GM18498 (cell line): ENCODE measurements at regions not wholly inside any gene's neighbourhood (a gene's known extent, or its start where the extent isn't known, plus 50 kb on each side); places are given as distances from the start of the nearest gene placed in this dataset.

Experiments used
- ATAC-seq: cut with Tn5 transposase; IDR thresholded peaks from one replicate; pipeline ENCODE4 v1.9.1; 2021; ENCODE audit warnings: mild to moderate bottlenecking, moderate library complexity; ENCODE audit not compliant: unreplicated experiment

DNA sequence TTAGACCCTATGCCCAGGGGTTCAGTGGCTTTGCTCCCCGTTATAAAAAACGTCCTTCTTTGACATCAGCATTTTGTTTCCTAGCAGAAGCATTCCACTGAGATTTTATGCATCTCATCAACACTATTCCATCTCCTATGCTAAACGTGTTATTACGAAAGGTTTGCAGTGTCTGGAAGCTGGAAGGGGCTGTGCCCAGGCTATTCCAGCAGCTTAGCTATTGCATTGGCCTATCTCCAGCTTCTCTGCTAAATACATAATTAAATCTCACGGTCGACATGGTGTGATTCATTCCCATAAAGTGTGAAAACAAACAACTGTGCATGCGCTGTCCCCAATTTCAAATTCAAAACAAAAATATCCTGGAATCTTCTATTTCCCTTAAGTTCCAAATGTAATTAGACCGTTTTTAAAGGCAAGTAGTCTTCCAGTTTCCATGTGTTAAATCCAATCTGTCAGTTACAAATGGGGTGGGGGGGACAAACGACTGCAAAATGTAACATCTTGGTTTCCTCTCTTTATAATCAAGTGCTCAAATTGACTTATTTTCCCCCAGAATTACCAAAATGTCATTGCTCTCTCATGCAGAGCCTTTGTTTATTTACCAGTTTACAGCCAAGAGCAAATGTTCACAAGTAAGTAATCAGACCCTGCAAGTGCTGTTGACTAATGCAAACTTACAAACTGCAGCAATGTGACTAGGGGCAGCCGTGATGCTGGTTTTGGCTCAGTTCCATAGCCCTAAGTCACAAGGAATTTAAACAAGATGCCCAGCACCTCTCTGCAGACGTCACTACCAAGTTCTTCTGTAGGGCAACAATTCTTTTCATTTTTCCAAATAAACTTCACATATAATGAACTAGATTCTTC is 212.3 kb upstream of the RORB start:
- no peak for ATAC-seq

DNA sequence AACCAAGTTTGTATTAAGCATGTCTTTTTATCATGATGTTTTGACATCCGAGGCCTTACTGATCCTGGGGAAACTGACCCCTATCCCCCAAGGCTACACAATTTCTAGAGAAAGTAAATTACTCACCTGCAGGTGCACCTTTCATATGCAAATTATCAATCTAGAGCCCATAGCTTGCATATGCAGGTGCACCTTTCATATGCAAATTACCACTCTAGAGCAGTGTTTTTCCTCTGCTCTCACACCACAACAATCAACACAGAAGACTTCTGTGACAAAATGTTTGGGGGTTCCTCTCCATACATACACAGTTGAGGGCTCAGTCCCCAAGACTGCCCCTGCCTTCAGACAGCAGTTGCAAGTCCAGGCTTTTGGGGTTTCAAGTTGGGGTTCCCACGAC is 203.7 kb upstream of the RORB start:
- ATAC-seq, result no peak

DNA sequence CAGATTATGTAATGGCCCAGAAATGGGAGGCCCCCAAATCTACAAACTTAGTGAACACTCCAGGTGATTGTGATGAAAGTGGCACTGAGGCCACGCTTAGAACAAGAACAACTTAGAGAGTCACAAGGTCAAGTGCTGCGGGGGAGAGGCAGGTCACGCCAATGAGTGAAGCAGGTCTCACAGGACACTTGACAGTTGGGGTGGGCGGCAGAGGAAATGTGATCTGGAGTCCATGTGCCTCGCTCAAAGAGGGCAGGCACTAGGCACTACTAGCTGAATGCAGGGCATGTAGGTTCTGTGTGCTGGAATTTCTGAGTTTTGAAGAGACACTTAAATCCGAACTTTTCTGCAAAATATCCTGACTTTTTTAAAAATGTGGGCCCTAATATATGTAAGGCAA is 193.2 kb upstream of the RORB start:
- ATAC-seq, result no peak

DNA sequence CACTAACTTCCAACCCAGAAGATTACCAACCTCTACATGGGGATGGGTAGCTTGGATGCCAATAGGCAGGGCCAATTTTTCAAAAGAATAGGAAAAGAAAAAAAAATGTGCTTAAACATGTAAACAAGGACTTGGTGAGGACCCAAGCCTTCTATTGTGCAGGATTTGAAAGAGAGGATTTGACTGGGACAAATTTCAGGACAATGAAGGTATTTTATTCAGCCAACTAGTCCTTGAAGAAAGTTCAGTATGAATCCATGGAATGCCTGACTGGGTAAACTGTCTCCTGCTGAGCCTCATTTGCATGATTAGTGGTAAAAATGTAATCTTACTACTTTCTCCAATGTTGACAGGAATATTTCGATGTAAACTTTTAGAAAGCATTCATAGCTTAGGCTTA is 192.5 kb upstream of the RORB start:
- ATAC-seq, result no peak

DNA sequence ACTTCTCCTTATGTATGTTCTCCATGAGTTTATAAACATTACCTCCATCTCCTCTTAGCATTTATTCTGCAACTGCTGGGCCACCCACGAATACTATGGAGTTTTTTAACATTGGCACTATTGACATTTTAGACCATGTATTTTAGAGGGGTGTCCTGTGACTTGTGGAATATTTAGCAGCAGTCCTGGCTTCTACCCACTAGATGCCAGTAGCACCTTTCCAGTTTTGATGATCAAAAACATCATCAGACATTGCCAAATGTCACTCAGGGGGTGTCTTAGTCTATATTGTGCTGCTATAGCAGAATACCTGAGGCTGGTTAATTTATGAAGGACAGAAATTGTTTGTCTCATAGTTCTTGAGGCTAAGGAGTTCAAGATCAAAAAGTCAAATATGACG is 187.5 kb upstream of the RORB start:
- ATAC-seq, result no peak

DNA sequence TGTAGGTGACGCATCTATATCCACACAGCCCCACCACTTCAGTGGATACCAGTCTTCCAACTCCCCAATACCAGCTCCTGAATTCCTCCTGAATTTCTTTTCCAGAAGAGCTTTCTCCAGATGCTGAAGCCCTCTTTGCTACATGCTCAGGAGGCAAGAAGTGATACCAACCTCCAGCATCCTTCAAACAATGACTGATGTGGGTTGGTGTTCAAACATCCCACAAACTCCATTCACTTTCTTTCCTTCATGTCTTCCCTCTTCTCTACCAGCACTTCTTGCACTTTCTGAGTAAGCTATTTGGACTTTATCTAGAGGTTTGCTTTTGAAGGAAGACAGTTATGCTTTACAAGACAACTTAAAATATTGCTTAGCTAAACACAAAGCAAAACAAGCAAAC is 179.9 kb upstream of the RORB start:
- ATAC-seq, result no peak

DNA sequence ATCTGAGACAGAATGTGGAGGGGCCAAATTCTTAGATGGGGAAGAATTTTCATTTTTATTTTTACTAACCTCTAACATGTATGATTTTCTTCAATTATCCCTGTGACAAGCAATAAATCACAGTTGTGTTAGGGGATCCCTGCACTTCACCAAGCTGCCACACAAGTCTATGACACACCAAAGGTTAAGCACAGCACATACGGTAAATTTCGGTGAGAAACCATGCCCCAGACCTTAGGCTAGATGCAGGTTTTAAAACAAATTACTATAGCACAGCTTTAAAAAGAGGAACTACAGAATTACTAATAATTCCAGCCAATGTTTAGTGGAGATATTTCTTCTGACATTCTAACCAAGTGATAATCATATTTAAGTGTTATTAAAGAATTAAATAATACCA is 175.7 kb upstream of the RORB start:
- ATAC-seq, result no peak

DNA sequence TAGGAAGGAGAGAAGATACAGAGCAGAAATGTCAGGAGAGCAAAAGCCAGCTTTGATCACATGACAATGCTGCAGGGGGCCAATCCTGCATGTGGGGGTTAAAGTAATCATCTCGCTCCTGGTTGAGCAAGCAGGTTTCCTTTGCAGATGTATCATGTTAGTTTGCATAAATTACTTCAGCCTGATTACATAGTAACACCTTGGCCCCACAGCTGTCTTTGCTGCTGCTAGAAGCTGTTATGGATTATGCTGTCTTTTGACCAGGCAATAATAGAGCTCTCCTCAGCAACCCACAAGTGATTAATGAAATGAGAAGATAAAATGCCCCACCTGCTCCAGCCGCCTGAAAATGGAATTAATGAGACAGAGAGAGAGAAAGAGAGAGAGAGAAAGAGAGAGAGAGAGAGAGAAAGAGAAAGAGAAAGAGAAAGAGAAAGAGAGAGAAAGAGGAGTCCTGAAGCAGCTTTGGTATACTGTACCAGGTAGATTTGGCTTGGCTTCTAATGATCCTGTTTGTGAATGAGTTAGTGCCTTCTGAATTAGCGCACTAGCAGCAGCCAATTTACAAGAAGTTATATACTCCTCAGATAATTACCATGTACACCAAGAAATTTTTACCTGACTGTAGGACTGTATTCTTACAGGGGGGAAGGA is 174.3 kb upstream of the RORB start:
- no peak for ATAC-seq

DNA sequence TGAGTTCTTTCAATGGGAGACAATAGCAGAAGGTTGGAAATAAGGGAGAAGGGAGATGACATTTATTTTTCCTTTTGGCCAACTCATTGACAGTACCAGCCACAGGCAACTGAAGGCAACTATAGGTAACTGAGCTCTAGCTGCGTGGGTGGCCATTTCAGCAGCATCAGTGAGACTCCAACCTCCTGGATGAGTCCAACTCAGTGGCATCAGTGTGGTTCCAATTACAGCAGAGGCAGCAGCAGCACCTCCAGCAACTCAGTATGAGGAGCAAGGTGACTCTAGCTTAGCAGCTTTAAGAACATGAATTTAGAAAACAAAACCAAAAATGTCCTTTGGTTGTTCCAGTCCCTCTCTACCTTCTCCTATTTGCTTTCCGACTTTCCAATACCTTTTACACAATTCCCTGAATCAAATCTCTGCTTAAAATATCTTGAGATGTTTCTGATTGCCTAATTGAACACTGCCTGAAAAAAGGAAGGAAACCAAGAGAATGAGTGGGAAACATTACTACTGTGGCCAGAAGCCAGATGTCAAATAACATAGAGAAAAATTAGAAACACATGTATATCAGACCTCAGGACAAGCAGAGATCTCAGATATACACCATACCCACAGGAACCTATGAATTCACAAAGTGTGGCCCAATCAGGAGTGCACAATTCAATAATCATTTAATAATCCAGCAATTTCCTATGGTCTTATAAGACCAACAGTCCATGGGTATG is 166.5 kb upstream of the RORB start:
- no peak for ATAC-seq

DNA sequence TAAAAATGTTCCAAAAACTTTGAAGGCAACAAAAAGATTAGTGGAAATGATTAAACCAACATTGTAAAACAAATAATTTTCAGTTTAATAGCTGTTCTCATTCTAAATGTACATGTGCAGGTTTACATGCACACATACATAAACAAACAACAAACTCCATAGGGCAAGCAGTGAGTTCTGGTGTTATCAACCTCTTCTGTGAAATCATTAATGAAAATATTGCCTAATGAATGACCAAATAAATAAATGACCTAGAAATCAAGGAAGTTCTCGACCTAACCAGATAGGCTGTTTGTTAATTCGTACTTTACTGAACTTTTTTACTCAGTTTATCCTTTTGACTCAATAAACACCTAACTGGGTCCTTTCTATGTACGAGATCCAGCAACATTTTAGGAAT is 165.5 kb upstream of the RORB start:
- no peak for ATAC-seq

DNA sequence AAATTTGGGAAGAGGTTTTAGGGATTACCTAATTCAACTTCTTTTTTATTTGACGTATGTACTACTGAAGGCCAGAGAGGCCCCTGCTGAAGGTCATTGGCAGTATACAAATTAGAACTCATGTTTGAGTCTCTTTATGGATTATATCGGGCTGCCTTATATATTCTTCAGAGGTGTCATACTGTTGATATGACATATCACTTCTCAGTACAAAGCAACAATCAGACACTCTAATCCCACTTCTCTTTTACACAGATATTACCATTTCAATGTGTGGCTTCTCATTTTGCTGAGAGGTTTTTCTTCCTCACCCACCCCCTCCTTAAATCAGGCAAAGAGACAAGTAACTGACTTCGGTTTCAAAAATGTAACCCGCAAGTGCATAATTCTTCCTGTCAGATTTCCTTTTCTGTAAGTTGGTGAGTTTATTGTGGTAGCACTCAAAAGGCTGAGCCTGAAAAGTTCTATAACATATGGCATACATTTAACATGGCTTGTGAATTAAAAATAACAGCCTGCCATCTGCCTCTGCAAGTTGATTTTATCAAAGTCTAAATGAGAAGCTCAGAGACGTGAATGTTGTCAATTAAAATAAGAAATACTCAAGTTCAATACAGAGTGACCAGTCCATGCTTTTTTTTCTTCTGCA is 163.6 kb upstream of the RORB start:
- ATAC-seq, result no peak

DNA sequence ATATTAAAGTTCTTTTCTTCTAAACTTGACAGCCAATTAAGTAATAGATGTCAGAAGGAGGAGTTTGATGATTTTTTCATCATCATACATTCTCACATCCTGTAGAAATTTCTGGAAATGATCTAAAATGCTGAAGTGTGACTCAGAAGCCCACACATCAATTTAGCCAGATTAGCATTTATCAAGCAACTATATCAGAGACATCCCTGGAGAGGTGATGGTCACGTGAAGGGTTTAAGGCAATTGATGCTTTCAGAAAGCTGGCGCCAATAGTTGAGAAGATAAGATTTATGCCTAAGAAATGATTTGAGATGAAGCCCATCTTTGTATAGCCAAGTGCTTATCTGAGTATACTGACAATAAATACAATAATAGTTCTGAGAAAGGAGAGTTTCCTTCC is 162.9 kb upstream of the RORB start:
- ATAC-seq, result no peak

DNA sequence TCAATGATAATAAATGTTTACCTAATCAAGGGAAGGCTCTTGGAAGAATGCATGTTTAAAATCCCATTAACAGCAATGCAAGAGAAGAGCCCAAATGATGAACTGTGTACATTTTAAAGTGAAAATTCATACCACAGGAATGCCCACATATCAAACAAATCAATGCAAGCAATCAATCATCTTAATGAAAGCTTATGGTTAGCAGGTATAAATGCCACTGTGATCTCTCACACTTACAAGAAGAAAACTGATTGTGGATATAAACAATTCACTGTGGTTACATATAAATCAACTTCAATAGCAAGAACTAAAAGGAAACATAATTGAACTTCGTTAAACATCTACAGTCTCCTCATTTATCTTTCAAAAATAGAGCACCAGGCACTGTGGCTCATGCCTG is 161.0 kb upstream of the RORB start:
- no peak for ATAC-seq

DNA sequence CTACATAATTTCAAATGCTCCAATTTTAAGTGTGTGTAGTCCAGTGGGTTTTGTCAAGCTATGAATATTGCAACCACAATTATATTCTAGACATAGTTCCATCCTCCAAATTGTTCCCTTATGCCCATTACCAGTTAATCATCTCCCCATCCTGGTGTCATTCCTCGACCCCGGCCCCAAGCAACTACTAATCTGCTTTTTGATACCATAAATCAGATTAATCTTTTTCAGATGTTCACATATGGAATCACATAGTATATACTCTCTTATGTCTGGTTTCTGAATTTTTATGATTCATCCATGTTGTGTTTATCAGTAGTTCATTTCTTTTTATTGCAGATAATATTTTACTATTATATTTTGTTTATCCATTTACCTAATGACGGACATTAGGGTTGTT is 148.4 kb upstream of the RORB start:
- ATAC-seq, result no peak

DNA sequence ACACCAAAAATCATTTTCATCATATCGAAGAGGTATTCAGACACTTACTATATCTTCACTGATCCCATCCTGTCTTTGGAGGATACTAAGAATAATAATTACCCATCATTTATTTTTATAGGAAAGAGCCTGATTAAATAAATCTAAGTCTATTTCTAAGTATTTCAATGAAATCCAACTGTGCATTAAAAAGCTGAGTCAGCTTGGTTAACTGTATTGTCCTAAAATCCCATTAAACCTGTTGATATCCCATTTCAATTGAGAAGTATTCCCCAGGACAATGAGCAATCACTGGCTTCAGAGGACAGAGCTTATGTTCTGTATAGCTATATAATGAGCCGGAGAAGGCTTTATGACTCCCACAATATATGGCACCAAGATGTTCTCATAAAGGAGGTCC is 142.0 kb upstream of the RORB start:
- no peak for ATAC-seq

DNA sequence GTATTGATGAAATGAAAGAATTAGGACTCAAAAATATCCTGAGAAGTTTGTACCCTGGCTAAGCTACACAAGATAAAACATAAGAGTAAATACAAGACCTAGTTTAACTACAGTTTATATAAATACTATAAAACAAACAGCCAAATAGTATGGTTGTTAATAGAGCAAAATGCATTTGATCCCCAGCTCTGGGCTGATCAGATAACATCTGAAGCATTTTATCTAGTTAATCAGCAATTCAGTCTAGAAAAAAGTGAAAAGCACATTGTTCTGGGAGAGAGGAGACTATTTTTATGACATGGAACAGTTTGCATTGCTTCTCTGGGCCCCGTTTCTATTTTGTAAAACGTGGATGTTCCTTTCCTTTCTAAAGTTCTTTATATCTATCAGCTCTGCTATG is 139.6 kb upstream of the RORB start:
- no peak for ATAC-seq

DNA sequence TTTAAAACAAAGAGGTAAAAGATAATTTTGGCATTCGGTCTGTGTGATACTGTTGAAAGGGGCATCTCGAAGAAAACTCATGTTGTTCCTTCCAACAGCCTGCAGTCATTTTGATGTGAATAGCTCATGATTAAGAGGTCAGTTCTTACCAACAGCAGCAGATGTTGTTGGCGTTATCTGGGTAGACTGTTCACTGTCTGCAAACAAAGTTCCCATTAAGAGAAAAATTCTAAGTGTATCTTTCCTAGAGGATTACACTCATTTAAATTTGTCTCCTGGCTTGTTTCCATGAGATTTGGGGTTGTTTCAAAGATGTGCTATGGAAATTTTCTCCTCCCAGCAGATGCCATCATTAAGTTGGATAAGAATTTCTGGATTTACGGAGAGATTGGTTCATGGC is 138.2 kb upstream of the RORB start:
- ATAC-seq, result no peak

DNA sequence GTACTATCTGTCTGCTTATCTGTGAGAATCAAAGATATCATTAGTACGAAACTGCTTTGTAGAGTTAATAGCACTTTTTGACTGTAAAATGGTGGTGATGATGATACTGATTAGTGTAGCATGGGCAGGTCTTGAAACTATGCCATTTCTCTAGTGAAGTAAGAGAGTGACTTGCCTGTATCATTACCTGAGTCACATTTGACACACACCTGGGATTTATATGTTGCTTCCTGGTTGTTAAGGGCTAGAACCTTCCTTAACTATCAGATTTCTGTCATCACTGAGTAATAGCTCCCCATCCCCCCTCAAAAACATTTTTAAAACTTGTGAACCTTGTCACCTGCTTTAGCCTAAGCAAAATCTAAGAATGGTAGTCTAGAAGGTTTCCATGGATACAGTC is 135.6 kb upstream of the RORB start:
- no peak for ATAC-seq

DNA sequence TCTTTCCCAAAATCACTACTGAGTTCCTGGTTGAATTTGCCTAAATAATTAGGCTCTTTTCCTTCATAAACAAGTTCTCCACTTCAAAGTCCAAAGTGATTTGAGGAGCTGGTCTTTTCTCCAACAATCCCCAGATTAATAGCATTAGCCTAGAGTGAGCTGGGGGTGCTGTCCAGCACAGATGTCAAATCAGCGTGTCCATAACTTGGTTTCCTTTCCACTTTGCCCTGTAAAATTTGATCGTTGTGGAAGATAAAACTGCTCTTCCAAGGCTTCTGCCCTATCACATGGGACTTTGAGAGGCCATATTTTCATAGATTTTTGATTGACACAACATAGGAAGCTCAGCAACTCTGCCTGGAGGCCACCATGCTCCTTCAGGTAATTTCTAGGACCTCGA is 134.7 kb upstream of the RORB start:
- no peak for ATAC-seq

DNA sequence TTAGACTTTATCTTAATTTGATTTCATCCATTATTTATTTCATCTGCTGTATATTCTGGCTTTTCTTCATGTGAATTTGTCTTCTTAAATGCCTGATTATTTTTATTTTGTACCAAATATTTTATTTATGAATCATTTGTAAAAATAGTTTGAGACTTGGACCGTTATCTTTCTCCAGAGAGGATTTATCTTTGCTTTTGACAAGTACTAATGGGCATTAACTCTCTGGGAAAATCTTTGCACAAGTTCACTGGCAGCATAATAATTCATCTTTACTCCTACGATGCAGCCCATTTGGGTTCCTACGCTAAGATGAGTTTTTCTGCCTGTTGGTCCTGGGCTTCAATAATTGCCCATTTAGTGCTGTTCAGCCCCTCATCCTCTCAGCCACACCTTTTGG is 131.0 kb upstream of the RORB start:
- no peak for ATAC-seq

DNA sequence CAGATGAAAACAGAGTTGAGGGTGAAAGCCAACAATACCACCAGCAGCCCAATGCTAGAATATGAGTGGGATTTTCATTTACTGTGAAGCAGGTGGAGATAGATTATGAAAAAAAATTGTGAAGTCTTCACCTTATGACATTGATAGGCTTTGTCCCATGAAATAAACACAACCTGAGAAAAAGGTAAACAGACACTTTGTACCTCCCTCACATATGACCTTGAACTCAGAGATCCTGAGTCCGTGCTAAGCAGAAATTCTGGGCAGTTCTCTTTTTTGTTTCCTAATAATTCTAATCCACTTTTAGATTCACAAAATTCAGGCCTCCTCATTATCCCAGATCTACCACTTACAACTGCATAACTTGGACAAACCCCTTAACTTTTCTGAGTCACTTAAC is 127.3 kb upstream of the RORB start:
- ATAC-seq, result no peak

DNA sequence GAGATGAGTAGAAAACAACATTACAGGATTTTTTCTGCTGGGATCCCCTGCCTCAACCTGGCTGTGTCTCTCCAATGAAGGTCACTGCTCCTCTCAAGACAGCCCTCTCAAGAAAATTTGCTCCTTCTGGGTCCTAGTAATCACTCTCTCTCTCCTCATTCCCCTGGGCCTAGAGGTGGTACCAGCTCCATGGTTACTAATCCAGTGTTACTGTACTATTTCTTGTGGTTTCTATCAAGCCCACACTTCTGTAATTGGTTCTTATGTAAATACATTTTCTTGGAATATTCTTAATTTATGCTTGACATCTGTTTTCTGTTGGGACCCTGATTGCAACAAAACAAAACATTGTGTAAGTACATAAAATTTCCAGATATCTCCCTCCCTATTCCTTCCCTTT is 123.8 kb upstream of the RORB start:
- no peak for ATAC-seq
